Transverse colon (tissue), 4 donors: ENCODE measurements at regions not wholly inside any gene's neighbourhood (a gene's known extent, or its start where the extent isn't known, plus 50 kb on each side); places are given as distances from the start of the nearest gene placed in this dataset.
A peak's percentile ranks its signal among the peaks of the same experiment; 100 is the strongest.

ENCODE experiments used
- CTCF ChIP-seq, 5 experiments: fragments of 200-600 bp in 3 of 5; fragments of 450-650 bp in 2 of 5; sonication (generic) in 3 of 5; IDR thresholded peaks; 1 replicate in 2 of 5; 2 replicates in 3 of 5; pipeline ENCODE4 v1.5.1; 2016 to 2017; ENCODE audit warnings: antibody characterized with exemption in 5 of 5, inconsistent platforms in 3 of 5, mild to moderate bottlenecking in 2 of 5, moderate library complexity in 1 of 5
- POLR2A ChIP-seq: fragments of 450-650 bp; IDR thresholded peaks from one replicate; pipeline ENCODE4 v1.6.1; 2016; ENCODE audit warnings: antibody characterized with exemption, mild to moderate bottlenecking, moderate library complexity
- POLR2AphosphoS5 ChIP-seq, 3 donors: sonication (generic); formaldehyde crosslinking; IDR thresholded peaks; one replicate each; pipeline ENCODE4 v1.6.1; 2016; ENCODE audit warnings: antibody characterized with exemption in 3 of 3

GRCh38 chr13:47306991-47307390 is 410.1 kb upstream of the HTR2A start:
- TF ChIP-seq CTCF (IDR thresholded peaks at IDR 0.05) = no peak
- TF ChIP-seq POLR2A = no peak
- peak in 1 of 3 donors; percentile 35 for TF ChIP-seq POLR2AphosphoS5 (IDR thresholded peaks at IDR 0.05)
